GM12874 (cell line): ENCODE measurements at regions not wholly inside any gene's neighbourhood (a gene's known extent, or its start where the extent isn't known, plus 50 kb on each side); places are given as distances from the start of the nearest gene placed in this dataset.

Source experiments
- CTCF ChIP-seq: IDR thresholded peaks from 2 replicates; pipeline ENCODE4 v1.5.1; 2011; ENCODE audit warnings: low read depth, mild to moderate bottlenecking, control low read depth, low read length, moderate library complexity; ENCODE audit not compliant: insufficient read depth

GRCh38 chr2:160737247-160737646 lies 243.6 kb upstream of the RBMS1 start:
- TF ChIP-seq CTCF = no peak

GRCh38 chr2:160741271-160741670 lies 247.7 kb upstream of the RBMS1 start:
- TF ChIP-seq CTCF = no peak

GRCh38 chr2:160741815-160742214 lies 248.2 kb upstream of the RBMS1 start:
- TF ChIP-seq CTCF = no peak

GRCh38 chr2:160742667-160743066 lies 249.1 kb upstream of the RBMS1 start:
- no peak for TF ChIP-seq CTCF

GRCh38 chr2:160747501-160748170 lies 254.0 kb upstream of the RBMS1 start:
- no peak for TF ChIP-seq CTCF

- TF ChIP-seq CTCF = no peak
Observed at GRCh38 chr2:160751021-160751420, 257.4 kb upstream of the RBMS1 start.

GRCh38 chr2:160752475-160753330 lies 259.1 kb upstream of the RBMS1 start:
- no peak for TF ChIP-seq CTCF
